B cell (primary cell): ENCODE measurements at regions not wholly inside any gene's neighbourhood (a gene's known extent, or its start where the extent isn't known, plus 50 kb on each side); places are given as distances from the start of the nearest gene placed in this dataset.

ENCODE experiments used
- ATAC-seq: fragments of 200-7000 bp; cut with Tn5 transposase; one replicate; pipeline ENCODE4 v1.10.0; 2021; ENCODE audit warnings: low read depth, mild to moderate bottlenecking, moderate number of reproducible peaks, moderate library complexity
- CTCF ChIA-PET: fragments of 350-600 bp; sonication (Branson Sonifier 250); formaldehyde crosslinking; loops from one replicate; lab custom pipeline; 2021; ENCODE audit warnings: antibody characterized with exemption, inconsistent platforms; lab: Charles Lee
- POLR2A ChIA-PET: fragments of 350-600 bp; sonication (Branson Sonifier 250); formaldehyde crosslinking; loops from one replicate; lab custom pipeline; 2021; ENCODE audit warnings: antibody characterized with exemption; lab: Charles Lee
- DNase-seq: peaks from one replicate; pipeline ENCODE4 v3.0.0; 2013
- H2AFZ ChIP-seq: 2 replicates; pipeline ENCODE4 v1.6.1; 2012; ENCODE audit warnings: mild to moderate bottlenecking, low read depth, low read length; ENCODE audit not compliant: insufficient read depth, poor library complexity, severe bottlenecking
- H3K27ac ChIP-seq, 2 donors: 1 replicate in 1 of 2; 2 replicates in 1 of 2; pipeline ENCODE4 v1.5.1; 2012 to 2013; ENCODE audit warnings: low read length in 2 of 2, mild to moderate bottlenecking in 2 of 2, moderate library complexity in 1 of 2
- H3K27me3 ChIP-seq, 4 experiments: fragments of 200-600 bp in 1 of 4; sonication (generic) in 1 of 4; replicated peaks in 1 of 4; 1 replicate in 2 of 4; 2 replicates in 2 of 4; pipeline versions ENCODE4 v1.6.1 to v1.7.0; 2013 to 2016; ENCODE audit warnings: low read length in 3 of 4, mild to moderate bottlenecking in 2 of 4, mixed read lengths in 1 of 4, moderate library complexity in 1 of 4; ENCODE audit not compliant: insufficient read depth in 4 of 4, control insufficient read depth in 3 of 4; ENCODE audit errors: control extremely low read depth in 1 of 4
- H3K36me3 ChIP-seq, 2 experiments: replicated peaks in 1 of 2; 1 replicate in 1 of 2; 2 replicates in 1 of 2; pipeline versions ENCODE4 v1.6.1 to v1.7.1; 2013; ENCODE audit warnings: low read length in 1 of 2; ENCODE audit not compliant: insufficient read depth in 2 of 2, control insufficient read depth in 1 of 2; ENCODE audit errors: control extremely low read depth in 1 of 2, extremely low read depth in 1 of 2
- H3K4me1 ChIP-seq, 2 donors: fragments of 200-600 bp in 1 of 2; sonication (generic) in 1 of 2; 1 replicate in 1 of 2; 2 replicates in 1 of 2; pipeline versions ENCODE4 v1.5.1 to v1.6.1; 2013 to 2017; ENCODE audit warnings: low read length in 2 of 2; ENCODE audit not compliant: control insufficient read depth in 2 of 2, insufficient read depth in 2 of 2
- H3K4me2 ChIP-seq: replicated peaks from 2 replicates; pipeline ENCODE3; 2012; ENCODE audit warnings: mild to moderate bottlenecking, low read depth, low read length; ENCODE audit not compliant: poor library complexity, severe bottlenecking
- H3K4me3 ChIP-seq, 5 experiments: fragments of 200-600 bp in 1 of 5; sonication (generic) in 1 of 5; 1 replicate in 3 of 5; 2 replicates in 2 of 5; pipeline versions ENCODE4 v1.5.1 to v1.7.0; 2011 to 2016; ENCODE audit warnings: low read length in 4 of 5, mild to moderate bottlenecking in 4 of 5, low read depth in 2 of 5, control low read depth in 1 of 5, moderate library complexity in 1 of 5; ENCODE audit not compliant: insufficient read depth in 1 of 5; ENCODE audit errors: control extremely low read depth in 1 of 5, extremely low read depth in 1 of 5
- H3K79me2 ChIP-seq: fragments of 200-600 bp; sonication (generic); one replicate; pipeline ENCODE4 v1.6.0; 2016; ENCODE audit warnings: low read length; ENCODE audit not compliant: control insufficient read depth, insufficient read depth
- H3K9ac ChIP-seq: fragments of 200-600 bp; sonication (generic); 2 replicates; pipeline ENCODE4 v1.6.1; 2017; ENCODE audit warnings: mild to moderate bottlenecking, low read length, moderate library complexity
- H3K9me3 ChIP-seq, 3 donors: one replicate each; pipeline versions ENCODE4 v1.6.1 to v1.7.1; 2013; ENCODE audit warnings: low read length in 2 of 3; ENCODE audit not compliant: control insufficient read depth in 2 of 3, insufficient read depth in 1 of 3; ENCODE audit errors: control extremely low read depth in 1 of 3
- H4K20me1 ChIP-seq: 2 replicates; pipeline ENCODE4 v1.6.0; 2012; ENCODE audit warnings: mild to moderate bottlenecking, low read length; ENCODE audit not compliant: insufficient read depth, control insufficient read depth, poor library complexity, severe bottlenecking
- H3K27ac Mint-ChIP-seq: one replicate; pipeline ENCODE4 v1.8.0; 2021; ENCODE audit warnings: mixed read lengths
- H3K27me3 Mint-ChIP-seq: one replicate; pipeline ENCODE4 v1.8.0; 2021; ENCODE audit warnings: mixed read lengths
- H3K4me1 Mint-ChIP-seq: one replicate; pipeline ENCODE4 v1.8.0; 2021; ENCODE audit warnings: mixed read lengths
- H3K4me3 Mint-ChIP-seq: one replicate; pipeline ENCODE4 v1.8.0; 2021; ENCODE audit warnings: mixed read lengths
- H3K9me3 Mint-ChIP-seq: one replicate; pipeline ENCODE4 v1.8.0; 2022; ENCODE audit warnings: mixed read lengths; ENCODE audit not compliant: insufficient read depth
- CTCF ChIP-seq: fragments of 200-600 bp; IDR thresholded peaks from one replicate; pipeline ENCODE4 v1.8.0; 2022; ENCODE audit warnings: antibody characterized with exemption, mild to moderate bottlenecking
- EZH2 ChIP-seq: IDR thresholded peaks from 2 replicates; pipeline ENCODE4 v1.6.1; 2012; ENCODE audit warnings: borderline replicate concordance, low read depth, mild to moderate bottlenecking, moderate library complexity, low read length; ENCODE audit not compliant: insufficient read depth, poor library complexity, severe bottlenecking
- WGBS: methylation state at CpG from one replicate; pipeline ENCODE4 v1.1.5; 2013; ENCODE audit warnings: missing lambda C conversion rate; ENCODE audit not compliant: insufficient coverage; 5-methylcytosine and 5-hydroxymethylcytosine counted together
- intact Hi-C: fragments of 100-400 bp; cut with micrococcal nuclease; formaldehyde crosslinking; loops from one replicate; pipeline ENCODE4 v1.10.0; 2022

- H3K27me3 Mint-ChIP-seq, result no peaks in the 10 kb centered on the region
Observed at GRCh38 chr1:185400052-185400451, 83.0 kb upstream of the IVNS1ABP start.

GRCh38 chr1:185398599-185398998 lies 81.6 kb upstream of the IVNS1ABP start:
- CTCF ChIA-PET, result no interaction called here
- no peak for DNase-seq
- intact Hi-C loops, result no loop called here

More at GRCh38 chr1:185400052-185400451, 83.0 kb upstream of the IVNS1ABP start:
- Histone ChIP-seq H3K79me2 (no peaks in the 10 kb centered on the region), H3K4me2 (no peak overlapping the region), H3K9me3 (no peaks in the 10 kb centered on the region), H3K4me1 (no peaks in the 10 kb centered on the region), H3K36me3 (no peaks in the 10 kb centered on the region), H2AFZ (no peak overlapping the region), H3K27me3 (no peaks in the 10 kb centered on the region), H4K20me1 (no peaks in the 10 kb centered on the region), H3K27ac (no peak overlapping the region), H3K9ac (no peak overlapping the region), H3K4me3 (no peak overlapping the region)
- ChIA-PET POLR2A (no interaction called here), CTCF (no interaction called here)
- intact Hi-C loops, result no loop called here
- no peak overlapping the region for H3K4me3 Mint-ChIP-seq
- WGBS, result no CpG with 5 or more reads among the region's 1 CpG
- no peak for TF ChIP-seq CTCF
- TF ChIP-seq EZH2, result no peak
- H3K9me3 Mint-ChIP-seq, result no peaks in the 10 kb centered on the region
- ATAC-seq (no peak), DNase-seq (no peak)
- no peak overlapping the region for H3K27ac Mint-ChIP-seq
- no peaks in the 10 kb centered on the region for H3K4me1 Mint-ChIP-seq

More at GRCh38 chr1:185398599-185398998, 81.6 kb upstream of the IVNS1ABP start:
- H3K27ac ChIP-seq, result no peak overlapping the region
- no peak overlapping the region for H3K4me2 ChIP-seq
- Mint-ChIP-seq H3K4me1 (no peaks in the 10 kb centered on the region), H3K27ac (no peak overlapping the region), H3K4me3 (no peak overlapping the region), H3K27me3 (no peaks in the 10 kb centered on the region), H3K9me3 (no peaks in the 10 kb centered on the region)
- POLR2A ChIA-PET, result no interaction called here
- no peaks in the 10 kb centered on the region for H3K27me3 ChIP-seq
- no peaks in the 10 kb centered on the region for H3K9me3 ChIP-seq
- no peak overlapping the region for H3K4me3 ChIP-seq
- no peak for ATAC-seq
- no peaks in the 10 kb centered on the region for H3K36me3 ChIP-seq
- H3K4me1 ChIP-seq, result no peaks in the 10 kb centered on the region
- no peaks in the 10 kb centered on the region for H4K20me1 ChIP-seq
- no peak overlapping the region for H2AFZ ChIP-seq
- H3K9ac ChIP-seq, result no peak overlapping the region
- H3K79me2 ChIP-seq, result no peaks in the 10 kb centered on the region
- no peak for TF ChIP-seq EZH2
- TF ChIP-seq CTCF, result no peak
